Effector memory CD8-positive, alpha-beta T cell (primary cell): ENCODE measurements at regions not wholly inside any gene's neighbourhood (a gene's known extent, or its start where the extent isn't known, plus 50 kb on each side); places are given as distances from the start of the nearest gene placed in this dataset.
"Not testable (repeated sequence)": the region's sequence is repeated elsewhere in the genome, so short reads cannot be mapped to it uniquely, and the experiment has no call there.

Source experiments
- ATAC-seq: fragments of 150-1000 bp; cut with Tn5 transposase; replicated peaks from 2 replicates; pipeline ENCODE4 v1.10.0; 2021; ENCODE audit warnings: mild to moderate bottlenecking, moderate library complexity
- DNase-seq, 3 experiments: peaks; one replicate each; pipeline ENCODE4 v3.0.0; 2021
- H3K27ac Mint-ChIP-seq, 2 donors: one replicate each; pipeline ENCODE4 v1.8.0; 2022; ENCODE audit warnings: mild to moderate bottlenecking in 2 of 2, mixed read lengths in 2 of 2, moderate library complexity in 2 of 2
- H3K27me3 Mint-ChIP-seq, 2 donors: one replicate each; pipeline ENCODE4 v1.8.0; 2022; ENCODE audit warnings: mixed read lengths in 2 of 2
- H3K36me3 Mint-ChIP-seq: one replicate; pipeline ENCODE4 v1.8.0; 2022; ENCODE audit warnings: mild to moderate bottlenecking, moderate library complexity, mixed read lengths; ENCODE audit not compliant: insufficient read depth
- H3K4me1 Mint-ChIP-seq, 2 donors: one replicate each; pipeline ENCODE4 v1.8.0; 2022; ENCODE audit warnings: low read depth in 2 of 2, mixed read lengths in 2 of 2
- H3K4me3 Mint-ChIP-seq, 2 donors: one replicate each; pipeline ENCODE4 v1.8.0; 2022; ENCODE audit warnings: mild to moderate bottlenecking in 2 of 2, mixed read lengths in 2 of 2, moderate library complexity in 2 of 2
- H3K9me3 Mint-ChIP-seq, 2 donors: one replicate each; pipeline ENCODE4 v1.8.0; 2022; ENCODE audit warnings: mixed read lengths in 2 of 2

- peaks cover 2% of the 10 kb centered on the region for H3K36me3 Mint-ChIP-seq
- H3K27ac Mint-ChIP-seq, result no peak overlapping the region
- no peak for ATAC-seq
- peaks cover 16 to 38% of the 10 kb centered on the region in 2 donors for H3K9me3 Mint-ChIP-seq
- no peaks in the 10 kb centered on the region for H3K27me3 Mint-ChIP-seq
- DNase-seq, result no peak
- H3K4me1 Mint-ChIP-seq, result no peaks in the 10 kb centered on the region
- H3K4me3 Mint-ChIP-seq, result no peak overlapping the region
Measured at GRCh38 chr6:165135889-165136288, 173.5 kb downstream of the C6orf118 start.

- DNase-seq, result no peak
- no peaks in the 10 kb centered on the region for H3K36me3 Mint-ChIP-seq
Measured at GRCh38 chr6:165129086-165129485, 180.3 kb downstream of the C6orf118 start.

DNA sequence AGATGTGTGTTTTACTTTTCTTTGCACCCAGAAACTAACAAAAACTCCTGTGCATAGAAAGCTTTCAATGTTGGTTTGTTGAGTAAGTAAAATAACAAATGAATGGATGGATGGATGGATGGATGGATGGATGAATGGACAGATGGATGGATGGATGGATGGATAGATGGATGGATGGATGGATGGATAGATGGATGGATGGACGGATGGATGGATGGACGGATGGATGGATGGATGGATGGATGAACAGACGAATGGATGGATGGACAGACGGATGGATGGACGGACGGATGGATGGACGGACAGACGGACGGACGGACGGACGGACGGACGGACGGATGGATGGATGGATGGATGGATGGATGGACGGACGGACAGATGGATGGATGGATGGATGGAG lies 181.7 kb downstream of the C6orf118 start:
- not testable (repeated sequence) for H3K4me1 Mint-ChIP-seq, H3K27me3 Mint-ChIP-seq, H3K4me3 Mint-ChIP-seq, ATAC-seq, H3K27ac Mint-ChIP-seq, DNase-seq, H3K36me3 Mint-ChIP-seq
- H3K9me3 Mint-ChIP-seq, result peaks cover 15 to 35% of the 10 kb centered on the region in 2 donors

More at GRCh38 chr6:165129086-165129485, 180.3 kb downstream of the C6orf118 start:
- Mint-ChIP-seq H3K4me1 (no peaks in the 10 kb centered on the region), H3K9me3 (peaks cover 16 to 37% of the 10 kb centered on the region in 2 donors), H3K4me3 (no peak overlapping the region), H3K27ac (no peak overlapping the region), H3K27me3 (no peaks in the 10 kb centered on the region)
- ATAC-seq, result no peak

GRCh38 chr6:165124681-165125080 lies 184.7 kb downstream of the C6orf118 start:
- not testable (repeated sequence) for H3K4me1 Mint-ChIP-seq

GRCh38 chr6:165119231-165120020 lies 190.0 kb downstream of the C6orf118 start:
- ATAC-seq (no peak), DNase-seq (no peak)
- H3K36me3 Mint-ChIP-seq, result no peaks in the 10 kb centered on the region

More at GRCh38 chr6:165124681-165125080, 184.7 kb downstream of the C6orf118 start:
- not testable (repeated sequence) for H3K4me3 Mint-ChIP-seq, DNase-seq, H3K36me3 Mint-ChIP-seq, H3K27ac Mint-ChIP-seq, ATAC-seq, H3K27me3 Mint-ChIP-seq
- peaks cover 6 to 12% of the 10 kb centered on the region in 2 donors for H3K9me3 Mint-ChIP-seq

GRCh38 chr6:165118736-165119135 lies 190.7 kb downstream of the C6orf118 start:
- no peak overlapping the region for H3K4me3 Mint-ChIP-seq
- ATAC-seq, result no peak
- no peaks in the 10 kb centered on the region for H3K27me3 Mint-ChIP-seq
- no peak overlapping the region for H3K27ac Mint-ChIP-seq
- no peaks in the 10 kb centered on the region for H3K4me1 Mint-ChIP-seq
- no peak for DNase-seq
- H3K36me3 Mint-ChIP-seq, result no peaks in the 10 kb centered on the region
- peaks cover 0 to 12% of the 10 kb centered on the region in 2 donors for H3K9me3 Mint-ChIP-seq

More at GRCh38 chr6:165119231-165120020, 190.0 kb downstream of the C6orf118 start:
- no peaks in the 10 kb centered on the region for H3K4me1 Mint-ChIP-seq
- peaks cover 0 to 8% of the 10 kb centered on the region in 2 donors for H3K9me3 Mint-ChIP-seq
- H3K4me3 Mint-ChIP-seq, result no peak overlapping the region
- no peaks in the 10 kb centered on the region for H3K27me3 Mint-ChIP-seq
- no peak overlapping the region for H3K27ac Mint-ChIP-seq

DNA sequence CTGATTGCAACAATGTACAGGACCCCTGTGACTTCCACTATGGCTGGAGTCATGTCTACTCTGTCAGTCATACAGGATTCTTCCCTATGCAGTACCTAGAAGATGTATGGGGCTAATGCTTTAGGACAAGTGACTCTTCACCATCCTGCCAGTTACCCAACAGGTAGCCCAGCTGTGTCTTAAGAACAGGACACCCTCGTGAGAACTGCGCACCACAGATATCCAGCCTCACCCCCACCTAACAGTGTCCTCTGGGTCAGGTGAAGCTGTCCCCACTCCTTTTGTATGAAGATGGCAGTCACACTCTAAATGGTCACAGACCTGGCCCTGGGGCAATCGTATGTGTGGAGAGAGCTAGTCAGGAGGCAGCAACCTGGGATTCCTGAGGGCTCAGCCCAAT lies 191.6 kb downstream of the C6orf118 start:
- DNase-seq, result no peak
- Mint-ChIP-seq H3K36me3 (no peaks in the 10 kb centered on the region), H3K27me3 (no peaks in the 10 kb centered on the region), H3K4me1 (no peaks in the 10 kb centered on the region), H3K4me3 (no peak overlapping the region), H3K9me3 (peaks cover 0 to 16% of the 10 kb centered on the region in 2 donors), H3K27ac (no peak overlapping the region)
- no peak for ATAC-seq

DNA sequence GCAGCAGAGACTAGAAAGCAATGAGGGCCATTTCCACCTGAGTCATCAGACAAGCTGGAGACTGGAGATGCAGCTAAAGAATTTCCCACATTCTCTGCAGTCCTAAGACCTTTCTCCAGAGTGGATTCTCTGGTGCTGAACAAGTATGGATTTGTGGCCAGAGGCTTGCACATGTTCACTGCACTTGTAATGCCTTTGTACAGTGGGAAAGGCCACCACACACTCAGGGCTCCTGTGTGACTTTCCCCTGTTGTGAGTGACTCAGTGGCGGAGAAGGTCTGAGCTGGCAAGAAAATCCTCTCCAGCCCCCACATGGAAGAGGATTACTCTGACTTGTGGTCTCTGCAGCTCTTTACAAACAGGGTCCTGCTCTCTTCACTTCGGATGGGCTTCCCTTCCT lies 192.3 kb downstream of the C6orf118 start:
- DNase-seq, result no peak
- Mint-ChIP-seq H3K4me3 (no peak overlapping the region), H3K36me3 (no peaks in the 10 kb centered on the region), H3K27me3 (no peaks in the 10 kb centered on the region), H3K9me3 (peaks cover 0 to 16% of the 10 kb centered on the region in 2 donors), H3K27ac (no peak overlapping the region), H3K4me1 (no peaks in the 10 kb centered on the region)
- no peak for ATAC-seq

GRCh38 chr6:165110860-165111259 lies 198.5 kb downstream of the C6orf118 start:
- H3K4me1 Mint-ChIP-seq, result no peaks in the 10 kb centered on the region
- ATAC-seq (no peak), DNase-seq (no peak)
- no peaks in the 10 kb centered on the region for H3K27me3 Mint-ChIP-seq
- H3K9me3 Mint-ChIP-seq, result peaks cover 2 to 8% of the 10 kb centered on the region in 2 donors
- H3K4me3 Mint-ChIP-seq, result no peak overlapping the region
- H3K36me3 Mint-ChIP-seq, result no peaks in the 10 kb centered on the region
- no peak overlapping the region for H3K27ac Mint-ChIP-seq

- H3K27me3 Mint-ChIP-seq, result no peaks in the 10 kb centered on the region
- no peak for DNase-seq
- no peaks in the 10 kb centered on the region for H3K36me3 Mint-ChIP-seq
- H3K9me3 Mint-ChIP-seq, result peaks cover 2 to 7% of the 10 kb centered on the region in 2 donors
- H3K4me1 Mint-ChIP-seq, result no peaks in the 10 kb centered on the region
- no peak for ATAC-seq
- no peak overlapping the region for H3K27ac Mint-ChIP-seq
- no peak overlapping the region for H3K4me3 Mint-ChIP-seq
Measured at GRCh38 chr6:165109011-165109410, 200.4 kb downstream of the C6orf118 start.

GRCh38 chr6:165106261-165106660 lies 203.1 kb downstream of the C6orf118 start:
- Mint-ChIP-seq H3K27me3 (no peaks in the 10 kb centered on the region), H3K9me3 (peaks cover 0 to 4% of the 10 kb centered on the region in 2 donors), H3K4me3 (no peak overlapping the region), H3K36me3 (no peaks in the 10 kb centered on the region), H3K27ac (no peak overlapping the region), H3K4me1 (no peaks in the 10 kb centered on the region)
- DNase-seq (no peak), ATAC-seq (no peak)

DNA sequence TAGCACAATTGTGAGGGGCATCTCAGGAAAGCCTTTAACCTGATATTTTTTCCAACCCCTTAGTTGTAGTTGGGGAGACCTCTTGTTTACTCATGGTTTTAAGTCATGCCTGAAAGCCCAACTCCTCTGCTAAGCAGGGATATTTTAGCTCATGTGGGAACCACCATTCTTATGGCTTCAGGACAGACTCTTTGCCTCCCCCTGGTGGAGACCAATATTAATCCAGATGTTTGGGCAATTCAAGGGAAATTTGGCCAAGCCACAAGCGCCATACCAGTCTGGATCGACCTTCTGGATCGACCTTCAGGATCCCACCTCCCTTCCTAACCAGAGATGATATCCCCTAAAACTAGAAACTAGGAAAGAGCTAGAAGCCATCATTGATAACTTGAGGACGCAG lies 211.2 kb downstream of the C6orf118 start:
- no peak overlapping the region for H3K27ac Mint-ChIP-seq
- H3K9me3 Mint-ChIP-seq, result peaks cover 0 to 8% of the 10 kb centered on the region in 2 donors
- DNase-seq, result no peak
- no peak overlapping the region for H3K4me3 Mint-ChIP-seq
- ATAC-seq, result no peak
- no peaks in the 10 kb centered on the region for H3K4me1 Mint-ChIP-seq
- H3K36me3 Mint-ChIP-seq, result no peaks in the 10 kb centered on the region
- H3K27me3 Mint-ChIP-seq, result no peaks in the 10 kb centered on the region

DNA sequence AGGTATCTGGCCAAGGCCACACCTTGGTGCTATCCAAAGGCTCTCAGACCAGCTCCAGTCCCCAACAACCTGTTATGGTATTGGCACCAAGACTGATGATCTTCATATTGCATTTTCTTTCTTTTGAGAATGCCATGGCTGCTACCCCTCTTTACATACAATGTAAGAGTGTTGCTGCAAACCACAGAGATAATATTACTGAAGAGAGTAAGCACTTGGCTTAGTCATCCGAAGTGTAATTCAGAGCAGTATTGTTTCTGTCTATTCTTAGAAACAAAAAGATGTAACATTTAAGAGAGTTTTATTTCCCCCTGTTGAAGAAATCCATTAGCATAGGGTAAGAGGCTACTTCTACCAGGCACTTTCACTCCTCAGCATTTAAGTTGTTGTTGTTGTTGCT lies 212.5 kb downstream of the C6orf118 start:
- DNase-seq (no peak), ATAC-seq (no peak)
- Mint-ChIP-seq H3K27ac (no peak overlapping the region), H3K4me1 (no peaks in the 10 kb centered on the region), H3K4me3 (no peak overlapping the region), H3K9me3 (peaks cover 0 to 10% of the 10 kb centered on the region in 2 donors), H3K36me3 (no peaks in the 10 kb centered on the region), H3K27me3 (no peaks in the 10 kb centered on the region)

GRCh38 chr6:165096209-165096608 lies 213.2 kb downstream of the C6orf118 start:
- H3K36me3 Mint-ChIP-seq, result no peaks in the 10 kb centered on the region
- H3K27me3 Mint-ChIP-seq, result no peaks in the 10 kb centered on the region
- H3K4me3 Mint-ChIP-seq, result no peak overlapping the region
- H3K9me3 Mint-ChIP-seq, result peaks cover 0 to 13% of the 10 kb centered on the region in 2 donors
- no peak overlapping the region for H3K27ac Mint-ChIP-seq
- ATAC-seq (no peak), DNase-seq (no peak)
- H3K4me1 Mint-ChIP-seq, result no peaks in the 10 kb centered on the region
